WTC11 (cell line): ENCODE measurements at regions not wholly inside any gene's neighbourhood (a gene's known extent, or its start where the extent isn't known, plus 50 kb on each side); places are given as distances from the start of the nearest gene placed in this dataset.

Experiments
- CTCF ChIP-seq: fragments of 200-600 bp; IDR thresholded peaks from 2 replicates; pipeline ENCODE4 v1.8.0; 2022; ENCODE audit warnings: antibody characterized with exemption
- ZNF532 ChIP-seq: fragments of 250-450 bp; sonication (Bioruptor Pico); IDR thresholded peaks from 2 replicates; pipeline ENCODE4 v1.9.0; 2021; ENCODE audit warnings: mild to moderate bottlenecking, borderline replicate concordance

- TF ChIP-seq ZNF532 (CRISPR knock-in tag) (no peak), CTCF (no peak)
Observed at GRCh38 chr13:31880851-31881494, 141.6 kb downstream of the RXFP2 start.
